RWPE1 (cell line): ENCODE measurements at regions not wholly inside any gene's neighbourhood (a gene's known extent, or its start where the extent isn't known, plus 50 kb on each side); places are given as distances from the start of the nearest gene placed in this dataset.

Source experiments
- CTCF ChIA-PET: fragments of 350-600 bp; sonication (Branson Sonifier 250); formaldehyde crosslinking; extraction: SDS; loops from one replicate; lab custom pipeline; 2021; lab: Yijun Ruan, JAX
- POLR2A ChIA-PET: fragments of 400-600 bp; formaldehyde crosslinking; extraction: SDS; loops from one replicate; lab custom pipeline; 2020; ENCODE audit warnings: antibody characterized with exemption; ENCODE audit not compliant: low non-redundant PET; lab: Yijun Ruan, JAX
- DNase-seq: peaks from one replicate; pipeline ENCODE4 v3.0.0; 2012; ENCODE audit warnings: low spot score
- H3K27ac ChIP-seq: fragments of 450-650 bp; 2 replicates; pipeline ENCODE4 v1.5.1; 2017
- TF ChIP-seq, protein P1 (sequence below): fragments of 450-650 bp; conservative IDR thresholded peaks from 2 replicates; pipeline ENCODE4 v1.5.1; 2017; ENCODE audit warnings: low read depth, mild to moderate bottlenecking

DNA sequence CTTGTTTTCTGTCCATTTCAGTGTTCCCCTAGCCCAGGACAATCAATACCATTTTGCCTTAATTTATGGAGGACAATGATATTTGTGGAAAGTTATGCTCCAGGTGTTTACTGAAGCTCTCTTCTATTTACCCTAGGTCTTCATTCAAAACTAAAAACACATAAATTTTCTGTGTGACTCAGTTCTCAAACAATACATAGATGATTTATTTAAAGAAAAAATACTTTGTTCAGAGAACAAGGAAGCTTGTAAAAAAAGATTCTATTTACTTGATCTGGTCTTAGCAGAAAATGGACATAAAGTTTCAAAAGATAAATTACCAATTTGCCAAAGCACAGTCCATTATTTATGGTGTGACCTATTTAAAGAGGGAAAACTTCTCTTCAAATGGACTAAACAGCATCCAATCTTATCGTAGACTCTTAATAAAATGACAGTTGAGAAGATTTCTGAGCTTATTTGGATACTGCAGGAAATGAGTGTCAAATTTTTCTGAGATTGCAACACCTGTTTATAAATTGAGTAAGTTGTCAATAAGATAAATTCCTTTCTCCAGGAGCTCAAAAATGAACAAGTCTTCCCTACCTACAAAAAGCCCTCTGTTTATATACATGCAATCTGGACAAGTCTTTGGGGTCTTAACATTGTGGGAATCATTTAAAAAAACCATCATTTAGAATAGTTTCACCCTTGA is 627.2 kb downstream of the PSAT1 start:
- no peak for DNase-seq
- POLR2A ChIA-PET, result no interaction called here
- CTCF ChIA-PET, result interaction anchor here (0.6 kb wide), 1 partner anchor 225 kb away, joined by 3 read pairs; no protein-coding TSS in a partner anchor
- H3K27ac ChIP-seq, result no peak overlapping the region
- TF ChIP-seq, protein P1, sequence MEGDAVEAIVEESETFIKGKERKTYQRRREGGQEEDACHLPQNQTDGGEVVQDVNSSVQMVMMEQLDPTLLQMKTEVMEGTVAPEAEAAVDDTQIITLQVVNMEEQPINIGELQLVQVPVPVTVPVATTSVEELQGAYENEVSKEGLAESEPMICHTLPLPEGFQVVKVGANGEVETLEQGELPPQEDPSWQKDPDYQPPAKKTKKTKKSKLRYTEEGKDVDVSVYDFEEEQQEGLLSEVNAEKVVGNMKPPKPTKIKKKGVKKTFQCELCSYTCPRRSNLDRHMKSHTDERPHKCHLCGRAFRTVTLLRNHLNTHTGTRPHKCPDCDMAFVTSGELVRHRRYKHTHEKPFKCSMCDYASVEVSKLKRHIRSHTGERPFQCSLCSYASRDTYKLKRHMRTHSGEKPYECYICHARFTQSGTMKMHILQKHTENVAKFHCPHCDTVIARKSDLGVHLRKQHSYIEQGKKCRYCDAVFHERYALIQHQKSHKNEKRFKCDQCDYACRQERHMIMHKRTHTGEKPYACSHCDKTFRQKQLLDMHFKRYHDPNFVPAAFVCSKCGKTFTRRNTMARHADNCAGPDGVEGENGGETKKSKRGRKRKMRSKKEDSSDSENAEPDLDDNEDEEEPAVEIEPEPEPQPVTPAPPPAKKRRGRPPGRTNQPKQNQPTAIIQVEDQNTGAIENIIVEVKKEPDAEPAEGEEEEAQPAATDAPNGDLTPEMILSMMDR, result no peak

DNA sequence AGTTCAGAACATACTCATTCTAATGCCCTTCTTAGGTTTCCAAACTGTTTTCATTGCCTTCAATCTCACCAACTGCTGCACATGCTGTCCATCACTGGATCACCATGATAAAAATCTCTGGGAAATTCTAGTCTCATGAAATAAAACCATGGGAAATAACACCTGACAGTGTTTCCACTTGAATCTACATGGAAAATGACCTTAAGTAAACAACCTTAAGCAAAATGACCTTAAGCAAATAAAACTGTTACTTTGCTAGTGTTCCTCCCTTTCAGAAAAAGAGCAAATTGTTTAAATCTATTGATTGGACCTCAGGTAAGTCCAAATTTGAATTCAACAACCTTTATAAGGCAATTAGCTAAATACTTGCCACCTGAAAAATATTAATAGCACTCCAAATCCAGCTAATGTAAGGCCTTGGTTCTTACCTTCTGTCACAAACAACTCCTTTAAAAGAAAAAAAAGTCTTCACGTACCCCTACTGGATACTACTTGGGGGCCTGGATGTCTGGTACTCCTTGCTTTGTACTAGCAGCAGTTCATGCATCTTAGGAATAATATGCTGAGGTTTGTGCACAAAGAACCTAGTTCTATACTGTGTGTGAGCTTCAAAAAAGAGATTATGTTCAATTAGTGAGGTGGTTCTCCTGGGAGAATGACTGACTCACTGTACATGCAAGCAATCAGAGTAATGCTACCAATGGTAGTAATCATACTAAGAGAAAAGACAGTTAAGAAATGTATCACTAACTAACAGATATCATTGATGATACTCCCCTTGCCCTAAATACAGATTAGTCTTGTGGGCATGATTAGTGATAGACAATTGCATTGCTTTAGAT is 630.4 kb downstream of the PSAT1 start:
- H3K27ac ChIP-seq, result no peak overlapping the region
- ChIA-PET POLR2A (no interaction called here), CTCF (no interaction called here)
- TF ChIP-seq, protein P1, result no peak
- no peak for DNase-seq

- ChIA-PET POLR2A (no interaction called here), CTCF (interaction anchor here (0.5 to 0.6 kb wide), 2 partner anchors 24 to 615 kb away, joined by 3 to 7 read pairs; no protein-coding TSS in a partner anchor)
- H3K27ac ChIP-seq, result no peak overlapping the region
- no peak for DNase-seq
- TF ChIP-seq, protein P1, result no peak
These were observed 631.9 kb downstream of the PSAT1 start for GRCh38 chr9:78928625-78929405.

- no peak for DNase-seq
- no peak overlapping the region for H3K27ac ChIP-seq
- CTCF ChIA-PET, result interaction anchor here (0.6 kb wide), 1 partner anchor 21 kb away, joined by 4 read pairs; no protein-coding TSS in a partner anchor
- TF ChIP-seq, protein P1, result no peak
- POLR2A ChIA-PET, result no interaction called here
These were observed 633.4 kb downstream of the PSAT1 start for GRCh38 chr9:78930281-78930680.

GRCh38 chr9:78932849-78933627 is 636.1 kb downstream of the PSAT1 start:
- TF ChIP-seq, protein P1, result no peak
- peak; percentile 68 for DNase-seq
- no peak overlapping the region for H3K27ac ChIP-seq
- POLR2A ChIA-PET, result no interaction called here
- CTCF ChIA-PET, result interaction anchor here (0.6 kb wide), 1 partner anchor 13 kb away, joined by 5 read pairs; no protein-coding TSS in a partner anchor
